DMS 273 treated with DMSO at 0.1 percent for 48 hours (cell line): ENCODE measurements at regions not wholly inside any gene's neighbourhood (a gene's known extent, or its start where the extent isn't known, plus 50 kb on each side); places are given as distances from the start of the nearest gene placed in this dataset.

Experiments used
- DNase-seq: peaks from one replicate; lab custom pipeline; 2025; lab: John Stamatoyannopoulos, UW

DNA sequence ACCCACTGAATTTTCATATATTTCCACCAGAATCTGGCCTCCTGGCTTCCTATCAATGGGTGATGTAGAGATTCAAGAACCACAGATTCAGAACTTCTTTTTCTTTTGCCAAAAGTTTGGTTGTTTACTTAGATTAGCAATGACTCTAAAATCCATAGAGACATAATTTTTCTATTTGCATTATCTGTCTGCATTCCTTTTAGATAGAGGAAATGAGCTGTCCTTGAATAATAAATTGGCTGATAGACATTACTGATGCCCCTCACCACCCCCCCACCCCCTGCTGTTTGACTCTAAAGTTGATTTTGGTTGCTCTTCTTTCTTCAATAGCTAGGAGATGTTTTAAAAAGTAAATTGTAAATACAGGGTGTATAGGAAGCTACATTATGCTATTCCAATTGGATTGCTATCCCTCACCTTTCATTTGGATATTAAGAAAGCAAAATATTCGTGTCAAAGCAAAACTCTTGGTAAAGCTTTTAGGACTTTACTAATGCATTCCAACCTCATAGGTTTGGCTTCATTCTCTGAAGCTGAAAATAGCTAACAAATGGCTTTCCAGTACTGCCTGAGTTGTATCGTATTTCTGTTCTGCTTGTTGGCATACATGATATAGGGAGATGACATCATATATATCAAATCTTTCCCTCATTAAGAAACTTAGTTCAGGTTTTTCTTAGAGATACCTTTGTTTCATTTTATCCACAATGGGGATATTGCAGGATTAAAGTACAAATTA lies 606.0 kb downstream of the ARL4A start:
- no peak for DNase-seq

DNA sequence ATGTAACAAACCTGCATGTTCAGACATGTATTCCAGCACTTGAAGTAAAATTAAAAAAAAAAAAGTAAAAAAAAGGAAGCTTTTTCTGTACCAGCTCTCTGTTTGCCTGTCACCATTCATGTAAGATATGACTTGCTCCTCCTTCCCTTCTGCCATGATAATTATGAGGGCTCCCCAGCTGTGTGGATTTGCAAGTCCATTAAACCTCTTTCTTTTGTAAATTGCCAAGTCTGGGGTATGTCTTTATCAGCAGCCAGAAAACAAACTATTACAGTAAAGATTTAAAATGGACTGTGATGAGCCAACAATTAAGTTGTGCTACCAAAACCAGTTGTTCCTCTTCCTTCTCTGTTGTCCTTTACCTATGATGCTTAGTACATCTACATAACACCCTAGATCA lies 619.6 kb downstream of the ARL4A start:
- DNase-seq, result no peak

DNA sequence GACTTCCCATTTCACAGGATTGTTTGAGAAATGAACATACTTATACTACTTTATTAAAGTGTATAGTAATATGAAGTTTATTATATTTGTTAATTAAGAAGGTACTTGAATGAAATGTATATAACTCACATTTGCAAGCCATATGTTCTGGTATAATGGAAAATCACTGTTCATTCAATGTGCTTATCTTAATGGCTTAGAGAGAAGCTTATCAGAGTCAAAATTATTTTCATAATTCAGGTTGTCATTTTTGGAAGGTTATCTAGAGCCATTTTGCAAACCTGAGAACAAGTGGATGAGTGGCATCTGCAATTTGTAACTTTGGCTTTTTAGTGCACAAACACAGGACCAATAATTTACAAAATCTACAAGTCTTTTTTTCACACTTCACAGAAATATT lies 621.0 kb downstream of the ARL4A start:
- DNase-seq, result no peak

DNA sequence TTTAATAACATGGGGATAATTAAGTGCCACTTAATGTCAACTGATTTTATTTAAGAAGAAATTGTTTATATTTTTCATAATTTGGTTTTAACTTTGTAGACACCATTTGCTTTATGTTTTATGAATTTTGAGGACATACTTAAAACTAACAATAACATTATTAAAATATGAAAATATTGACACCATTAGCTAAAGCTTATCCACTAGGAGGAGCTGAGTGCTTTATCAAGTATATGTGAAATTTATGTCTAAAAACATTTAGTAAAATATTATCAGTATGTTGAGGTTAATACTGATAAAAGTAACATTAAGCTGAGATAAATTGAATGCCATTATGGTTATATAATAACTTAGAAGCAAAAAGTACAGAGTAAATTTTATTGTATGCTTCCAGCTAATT lies 622.1 kb downstream of the ARL4A start:
- no peak for DNase-seq

- DNase-seq, result no peak
Measured at GRCh38 chr7:13312307-13312706, 624.9 kb downstream of the ARL4A start.

GRCh38 chr7:13320333-13320732 lies 632.9 kb downstream of the ARL4A start:
- no peak for DNase-seq

GRCh38 chr7:13321316-13321715 lies 633.9 kb downstream of the ARL4A start:
- DNase-seq, result no peak

- no peak for DNase-seq
Measured at GRCh38 chr7:13322126-13322525, 634.7 kb downstream of the ARL4A start.

GRCh38 chr7:13327669-13328068 lies 640.2 kb downstream of the ARL4A start:
- no peak for DNase-seq

- no peak for DNase-seq
Measured at GRCh38 chr7:13333371-13333770, 645.9 kb downstream of the ARL4A start.

DNA sequence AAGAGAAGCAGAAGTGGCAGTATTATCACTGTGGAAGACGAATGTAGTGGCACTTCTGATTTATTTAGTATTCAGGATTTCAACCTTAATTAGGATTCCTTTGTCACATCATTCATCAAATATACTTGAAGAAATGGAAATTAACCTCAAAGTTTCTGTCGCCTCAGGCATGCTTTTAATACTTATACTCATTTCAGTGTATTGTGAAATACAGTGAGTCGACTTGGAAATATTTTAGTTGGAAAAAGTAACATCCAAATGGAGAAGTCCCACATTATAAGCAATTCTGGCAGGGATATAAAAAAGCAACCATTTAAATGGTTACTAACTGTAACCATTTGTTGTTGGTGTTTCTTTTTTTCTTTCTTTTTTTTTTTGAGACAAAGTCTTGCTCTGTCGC lies 648.8 kb downstream of the ARL4A start:
- no peak for DNase-seq

- no peak for DNase-seq
Measured at GRCh38 chr7:13352677-13353076, 636.8 kb downstream of the ETV1 start.

DNA sequence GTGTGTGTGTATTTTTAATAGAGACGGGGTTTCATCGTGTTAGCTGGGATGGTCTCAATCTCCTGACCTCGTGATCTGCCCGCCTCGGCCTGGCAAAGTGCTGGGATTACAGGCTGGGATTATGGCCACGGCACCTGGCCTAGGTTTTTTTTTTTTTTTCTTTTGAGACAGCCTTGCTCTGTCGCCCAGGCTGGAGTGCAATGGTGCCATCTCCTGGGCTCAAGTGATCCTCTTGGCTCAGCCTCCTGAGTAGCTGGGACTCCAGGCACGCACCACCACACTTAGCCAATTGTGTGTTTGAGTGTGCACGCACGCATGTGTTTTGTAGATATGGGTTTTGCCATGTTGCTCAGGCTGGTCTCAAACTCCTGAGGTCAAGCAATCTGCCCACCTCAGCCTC lies 629.8 kb downstream of the ETV1 start:
- no peak for DNase-seq

DNA sequence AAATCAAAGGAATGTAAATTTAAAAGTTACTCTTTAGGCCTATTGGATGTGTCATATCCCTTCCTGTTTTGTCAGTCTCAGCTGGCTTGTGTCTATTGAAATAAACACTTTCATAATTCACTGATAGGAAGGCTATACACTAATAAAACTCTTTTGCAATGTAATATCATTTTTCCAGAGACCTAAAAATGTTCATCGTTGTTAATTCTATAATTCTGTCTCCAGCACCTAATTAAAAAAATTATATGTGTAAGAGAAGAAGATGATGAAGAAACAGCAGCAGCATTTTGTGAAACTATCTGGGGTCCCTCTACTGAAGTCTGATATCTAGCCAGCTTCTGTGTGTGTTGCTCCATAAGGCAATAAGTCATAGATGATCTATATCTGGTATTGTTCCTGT lies 602.7 kb downstream of the ETV1 start:
- DNase-seq, result no peak

GRCh38 chr7:13407911-13408310 lies 581.6 kb downstream of the ETV1 start:
- DNase-seq, result no peak

GRCh38 chr7:13411151-13411550 lies 578.3 kb downstream of the ETV1 start:
- DNase-seq, result peak; percentile 84

DNA sequence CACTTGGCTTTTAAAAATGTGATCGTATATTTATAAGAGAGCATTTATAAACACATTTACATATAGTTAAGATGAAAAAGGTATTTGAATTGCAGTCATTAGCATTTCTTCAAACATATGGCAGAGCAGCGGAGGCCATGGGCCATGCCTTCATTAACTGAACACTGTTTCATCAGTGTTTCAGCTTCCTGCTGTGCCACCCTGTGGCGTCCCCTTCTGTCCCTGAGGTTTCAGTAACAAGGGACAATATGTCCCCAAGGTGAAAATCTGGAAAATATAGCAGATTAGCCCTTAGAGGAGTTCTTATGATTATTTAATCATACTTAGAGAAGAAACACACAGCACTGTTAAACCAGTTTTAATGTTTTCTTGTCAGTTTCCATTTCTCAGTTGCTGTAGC lies 577.8 kb downstream of the ETV1 start:
- DNase-seq, result peak; percentile 99

DNA sequence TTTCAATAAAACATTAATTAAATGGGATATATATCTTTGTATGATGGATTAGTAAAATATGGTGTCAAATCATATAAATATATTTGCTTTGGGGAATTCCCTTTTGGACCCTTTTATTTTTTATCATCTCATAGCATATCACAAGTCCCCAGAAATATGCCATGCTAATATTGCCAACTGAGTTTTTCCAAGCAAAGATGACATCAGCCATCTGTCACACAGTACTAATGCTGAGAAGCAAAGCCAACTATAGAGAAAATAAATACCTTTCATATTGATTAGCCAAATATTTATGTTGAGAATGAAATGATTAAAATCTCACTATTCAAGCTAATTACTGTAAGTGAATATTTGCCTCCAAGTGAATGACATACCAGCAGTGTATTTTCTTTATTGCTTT lies 575.3 kb downstream of the ETV1 start:
- no peak for DNase-seq

DNA sequence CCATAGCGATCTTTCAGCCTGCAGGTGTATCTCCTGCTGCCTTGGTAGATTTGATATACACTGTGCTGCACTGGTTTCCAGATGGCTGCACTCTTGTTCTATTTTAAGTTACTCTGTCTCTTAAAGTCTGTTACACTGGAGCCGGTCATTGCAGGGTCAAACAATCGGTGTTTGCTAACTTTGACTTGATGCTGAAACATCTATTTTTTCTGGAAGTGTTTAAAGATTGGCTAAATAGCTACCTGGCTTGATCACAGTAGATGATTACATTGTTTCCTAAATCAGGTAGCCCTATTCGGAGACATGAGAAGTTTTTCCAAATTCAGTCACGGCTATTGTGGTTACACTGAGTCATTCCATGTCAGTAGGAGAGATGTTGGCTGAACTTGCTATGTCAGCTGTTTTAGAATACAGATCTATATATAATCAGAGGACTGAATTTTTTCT lies 574.8 kb downstream of the ETV1 start:
- DNase-seq, result peak; percentile 65

- no peak for DNase-seq
Measured at GRCh38 chr7:13416071-13416470, 573.4 kb downstream of the ETV1 start.

GRCh38 chr7:13416544-13416943 lies 572.9 kb downstream of the ETV1 start:
- DNase-seq, result no peak

GRCh38 chr7:13420726-13421125 lies 568.7 kb downstream of the ETV1 start:
- no peak for DNase-seq

DNA sequence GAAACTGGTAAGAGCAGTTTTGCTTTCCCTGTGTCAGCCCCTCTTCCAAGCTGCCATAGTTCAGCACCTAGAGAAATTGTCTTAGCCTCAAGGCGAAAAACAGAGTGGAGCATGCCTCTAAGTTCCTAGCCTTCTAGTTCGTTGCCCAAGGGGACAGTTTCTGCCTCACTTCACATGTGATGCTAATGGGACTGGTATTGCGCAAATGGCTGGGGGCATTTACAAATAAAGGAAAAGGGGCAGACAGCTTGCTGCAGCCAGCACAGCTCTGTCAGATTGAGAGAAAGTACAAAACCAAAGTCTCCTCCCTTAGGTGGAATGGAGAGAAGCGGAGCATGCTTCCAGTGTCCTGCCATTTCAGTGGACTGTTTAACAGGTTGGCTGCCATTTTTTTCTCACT lies 567.7 kb downstream of the ETV1 start:
- no peak for DNase-seq

DNA sequence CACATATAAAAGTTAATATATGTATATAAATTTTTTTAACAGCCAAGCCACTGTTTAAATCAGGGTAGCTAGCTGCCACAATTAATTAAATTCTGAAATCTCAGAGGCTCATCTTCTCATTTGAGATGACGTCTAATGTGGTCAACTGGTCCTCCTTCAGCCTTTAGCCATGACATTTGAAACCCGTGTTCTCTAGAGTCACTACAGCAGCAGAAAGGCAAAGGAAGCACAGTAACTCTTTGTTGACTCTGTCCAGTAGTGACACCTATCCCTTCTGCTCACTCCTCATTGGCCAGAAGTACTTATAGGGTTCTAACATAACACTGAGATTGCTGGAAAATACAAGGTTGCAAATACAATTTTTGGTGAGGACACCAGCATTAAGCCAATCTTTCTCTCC lies 555.5 kb downstream of the ETV1 start:
- no peak for DNase-seq
